Omental fat pad (tissue), 3 donors: ENCODE measurements at regions not wholly inside any gene's neighbourhood (a gene's known extent, or its start where the extent isn't known, plus 50 kb on each side); places are given as distances from the start of the nearest gene placed in this dataset.

ENCODE experiments used
- ATAC-seq: fragments of 150-250 bp; one replicate; pipeline ENCODE4 v1.9.1; 2016; ENCODE audit warnings: mild to moderate bottlenecking, moderate library complexity; ENCODE audit not compliant: low FRiP score
- DNase-seq: peaks from one replicate; pipeline ENCODE4 v3.0.0-alpha.2; 2019; ENCODE audit warnings: low spot score
- CTCF ChIP-seq, 3 donors: fragments of 450-650 bp; IDR thresholded peaks; one replicate each; pipeline ENCODE4 v1.5.1; 2016 to 2017; ENCODE audit warnings: antibody characterized with exemption in 3 of 3, mild to moderate bottlenecking in 3 of 3, moderate library complexity in 2 of 3

DNA sequence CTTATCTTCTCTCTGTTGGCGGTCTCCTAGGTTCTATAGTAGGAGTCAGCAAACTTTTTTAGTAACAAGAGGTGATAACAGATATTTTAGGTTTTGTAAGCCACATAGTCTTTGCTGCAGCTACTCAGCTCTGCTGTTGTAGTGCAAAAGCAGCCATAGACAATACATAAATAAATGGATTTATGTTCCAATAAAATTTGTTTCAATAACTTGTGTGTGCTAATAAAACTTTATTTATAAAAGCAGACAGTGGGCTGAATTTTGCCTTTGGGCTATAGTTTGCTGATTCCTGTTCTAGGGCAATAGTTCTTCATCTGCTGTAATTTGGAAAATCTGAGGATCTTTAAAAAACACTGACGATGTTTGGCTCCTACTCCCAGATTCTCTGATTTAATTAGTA, 469.4 kb upstream of the TNC start:
- DNase-seq (no peak), ATAC-seq (no peak)
- no peak for TF ChIP-seq CTCF (IDR thresholded peaks at IDR 0.05)

- DNase-seq, result no peak
- TF ChIP-seq CTCF (IDR thresholded peaks at IDR 0.05), result no peak
- no peak for ATAC-seq
Observed at GRCh38 chr9:115590011-115590410, 472.1 kb upstream of the TNC start.

DNA sequence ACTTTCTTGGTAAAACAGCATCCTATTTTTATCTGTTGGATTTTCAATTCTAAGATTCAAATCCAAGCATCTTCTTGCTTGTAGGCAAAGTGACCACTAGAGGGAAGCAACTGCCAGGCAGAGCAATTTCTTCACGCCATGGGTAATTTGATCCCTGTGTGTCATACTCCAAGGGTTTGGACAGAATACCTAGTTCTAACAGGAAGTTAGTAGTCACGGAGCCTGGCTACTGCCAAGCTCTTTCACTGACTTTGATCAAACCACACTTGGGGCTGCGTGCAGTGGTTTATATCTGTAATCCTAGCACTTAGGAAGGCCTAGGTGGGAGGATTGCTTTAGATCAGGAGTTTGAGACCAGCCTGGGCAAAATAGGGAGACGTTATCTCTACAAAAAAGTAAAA, 473.6 kb upstream of the TNC start:
- TF ChIP-seq CTCF (IDR thresholded peaks at IDR 0.05), result peak in 1 of 3 donors; percentile 26
- peak; percentile 90 for ATAC-seq
- DNase-seq, result no peak

GRCh38 chr9:115593587-115594091, 475.7 kb upstream of the TNC start:
- ATAC-seq (peak; percentile 33), DNase-seq (no peak)
- peak in 1 of 3 donors; percentile 35 for TF ChIP-seq CTCF (IDR thresholded peaks at IDR 0.05)

DNA sequence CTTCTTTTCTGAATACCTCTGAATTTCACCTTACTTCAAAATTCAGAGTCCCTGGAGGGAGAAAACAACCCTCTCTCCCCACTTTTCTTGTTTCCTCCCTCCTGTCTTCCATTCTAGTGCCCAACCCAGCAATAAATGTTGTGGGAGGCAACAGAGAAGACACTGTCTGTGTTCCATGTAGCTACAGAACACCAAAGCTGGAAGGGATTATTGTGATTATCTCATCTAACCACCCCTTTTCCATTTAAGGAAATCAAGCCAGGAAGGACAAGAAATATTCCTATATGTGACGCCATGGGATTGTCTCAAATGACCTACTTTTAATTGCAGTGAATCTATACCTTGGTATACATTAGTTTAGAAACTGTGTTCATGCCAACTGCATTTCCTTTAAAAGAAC, 476.6 kb upstream of the TNC start:
- ATAC-seq (no peak), DNase-seq (no peak)
- no peak for TF ChIP-seq CTCF (IDR thresholded peaks at IDR 0.05)

GRCh38 chr9:115596021-115596745, 478.2 kb upstream of the TNC start:
- no peak for DNase-seq
- TF ChIP-seq CTCF (IDR thresholded peaks at IDR 0.05), result no peak
- no peak for ATAC-seq

DNA sequence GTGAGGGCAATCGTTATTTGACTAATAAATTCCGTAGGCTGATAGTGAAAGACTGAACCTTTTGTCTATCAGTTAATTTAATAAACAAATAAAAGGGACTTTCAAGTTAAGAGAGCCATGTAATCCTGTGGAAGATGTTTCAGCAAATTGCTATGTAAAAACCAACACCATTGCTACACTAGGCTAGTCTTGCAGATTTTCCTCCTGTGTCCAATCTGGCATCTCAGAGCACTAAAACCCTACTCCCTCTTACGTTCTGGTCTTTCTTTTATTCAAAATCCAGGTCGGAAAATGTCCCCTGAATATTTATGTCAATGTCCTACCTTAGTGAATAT, 478.8 kb upstream of the TNC start:
- ATAC-seq, result no peak
- no peak for TF ChIP-seq CTCF (IDR thresholded peaks at IDR 0.05)
- no peak for DNase-seq
